ENCODE measurements at regions not wholly inside any gene's neighbourhood (a gene's known extent, or its start where the extent isn't known, plus 50 kb on each side); places are given as distances from the start of the nearest gene placed in this dataset.

- no peak for DNase-seq
Measured at GRCh38 chr5:73254642-73255041, 81.6 kb downstream of the TMEM174 start.

GRCh38 chr5:73253047-73253660, 80.2 kb downstream of the TMEM174 start:
- DNase-seq = no peak

GRCh38 chr5:73250645-73251044, 77.7 kb downstream of the TMEM174 start:
- DNase-seq = no peak

GRCh38 chr5:73242735-73243134, 69.7 kb downstream of the TMEM174 start:
- DNase-seq = no peak

- DNase-seq = no peak
Measured at GRCh38 chr5:73238873-73239272, 65.9 kb downstream of the TMEM174 start.

- DNase-seq = no peak
Measured at GRCh38 chr5:73236541-73237128, 63.6 kb downstream of the TMEM174 start.

GRCh38 chr5:73234204-73234555, 61.2 kb downstream of the TMEM174 start:
- no peak for DNase-seq

GRCh38 chr5:73233461-73234203, 60.6 kb downstream of the TMEM174 start:
- DNase-seq = no peak

GRCh38 chr5:73233053-73233460, 60.1 kb downstream of the TMEM174 start:
- DNase-seq = no peak

- no peak for DNase-seq
Measured at GRCh38 chr5:73232266-73233041, 59.5 kb downstream of the TMEM174 start.

- DNase-seq = no peak
Measured at GRCh38 chr5:73231246-73231778, 58.3 kb downstream of the TMEM174 start.

- no peak for DNase-seq
Measured at GRCh38 chr5:73230264-73231245, 57.6 kb downstream of the TMEM174 start.

- no peak for DNase-seq
Measured at GRCh38 chr5:73229271-73229670, 56.3 kb downstream of the TMEM174 start.

GRCh38 chr5:73228052-73228451, 55.1 kb downstream of the TMEM174 start:
- DNase-seq = no peak
